ENCODE measurements at regions not wholly inside any gene's neighbourhood (a gene's known extent, or its start where the extent isn't known, plus 50 kb on each side); places are given as distances from the start of the nearest gene placed in this dataset.

DNA sequence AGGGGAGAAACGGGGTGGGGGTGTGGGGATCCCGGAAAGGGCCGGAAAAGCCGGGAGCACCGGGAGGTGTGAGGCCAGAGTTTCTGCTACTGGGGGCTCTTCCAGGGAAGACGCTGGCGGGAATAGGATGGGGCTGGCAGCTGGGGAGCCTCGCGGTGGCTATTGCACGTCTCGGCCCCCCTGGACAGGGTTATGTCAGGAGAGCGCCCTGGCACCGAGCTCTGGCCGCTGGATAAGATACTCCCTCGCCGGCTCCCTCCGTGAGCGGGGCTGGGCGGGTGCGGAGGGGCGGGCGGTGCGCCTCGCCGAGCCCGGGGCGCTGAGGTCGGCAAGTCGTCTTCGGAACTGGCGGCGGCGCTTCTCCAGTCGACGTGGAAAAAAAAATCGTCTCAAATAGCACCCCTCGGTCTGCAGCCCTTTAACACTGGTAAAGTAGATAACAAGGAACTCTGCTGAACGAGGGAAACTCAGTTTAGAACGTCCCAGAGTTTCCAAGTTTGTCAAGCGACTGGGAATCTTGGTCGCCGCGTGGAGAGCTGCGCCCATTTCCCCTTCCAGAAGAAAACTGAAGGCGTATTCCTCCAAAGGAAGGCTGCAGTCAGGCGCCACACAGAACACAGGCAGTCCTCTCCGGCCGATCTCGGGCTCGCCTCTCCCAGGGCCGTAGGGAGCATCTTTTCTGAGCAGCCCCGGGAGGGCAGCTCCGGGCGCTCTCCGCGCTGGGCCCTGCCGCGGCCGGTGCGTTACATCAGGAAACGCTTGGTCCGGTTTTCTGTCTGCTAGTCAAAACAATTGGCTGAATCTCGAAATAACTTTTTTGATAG lies 115.1 kb downstream of the KCNRG start:
- POLR2A ChIA-PET, result no interaction called here
- H3K27ac ChIP-seq (ENCODE audit: extremely low read depth, low read depth, low read length), result no peak overlapping the region
- CTCF ChIA-PET, result no interaction called here
- TF ChIP-seq ZFP3 (tag by site-specific recombination; IDR thresholded peaks at IDR 0.05; ENCODE audit: low read depth) (no peak), TCF7L2 (IDR thresholded peaks at IDR 0.05; ENCODE audit: borderline replicate concordance, low read depth, low read length) (no peak), ZNF580 (tag by site-specific recombination; IDR thresholded peaks at IDR 0.05) (no peak), REPIN1 (tag by site-specific recombination; IDR thresholded peaks at IDR 0.05; ENCODE audit: low read depth) (no peak), ZBTB1 (tag by site-specific recombination; IDR thresholded peaks at IDR 0.05) (no peak), TSHZ1 (tag by site-specific recombination; IDR thresholded peaks at IDR 0.05; ENCODE audit: borderline replicate concordance) (no peak), ZNF585B (tag by site-specific recombination; IDR thresholded peaks at IDR 0.05) (no peak), ZNF148 (tag by site-specific recombination; IDR thresholded peaks at IDR 0.05; ENCODE audit: borderline replicate concordance) (no peak), ZNF302 (tag by site-specific recombination; IDR thresholded peaks at IDR 0.05; ENCODE audit: low read depth) (no peak), ZNF707 (tag by site-specific recombination; IDR thresholded peaks at IDR 0.05) (no peak), ZNF626 (tag by site-specific recombination; IDR thresholded peaks at IDR 0.05) (no peak), PRDM4 (tag by site-specific recombination; IDR thresholded peaks at IDR 0.05) (no peak)
- TF ChIP-seq, protein P1, sequence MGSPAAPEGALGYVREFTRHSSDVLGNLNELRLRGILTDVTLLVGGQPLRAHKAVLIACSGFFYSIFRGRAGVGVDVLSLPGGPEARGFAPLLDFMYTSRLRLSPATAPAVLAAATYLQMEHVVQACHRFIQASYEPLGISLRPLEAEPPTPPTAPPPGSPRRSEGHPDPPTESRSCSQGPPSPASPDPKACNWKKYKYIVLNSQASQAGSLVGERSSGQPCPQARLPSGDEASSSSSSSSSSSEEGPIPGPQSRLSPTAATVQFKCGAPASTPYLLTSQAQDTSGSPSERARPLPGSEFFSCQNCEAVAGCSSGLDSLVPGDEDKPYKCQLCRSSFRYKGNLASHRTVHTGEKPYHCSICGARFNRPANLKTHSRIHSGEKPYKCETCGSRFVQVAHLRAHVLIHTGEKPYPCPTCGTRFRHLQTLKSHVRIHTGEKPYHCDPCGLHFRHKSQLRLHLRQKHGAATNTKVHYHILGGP (tag by site-specific recombination; IDR thresholded peaks at IDR 0.05), result no peak
- TF ChIP-seq, protein P2, sequence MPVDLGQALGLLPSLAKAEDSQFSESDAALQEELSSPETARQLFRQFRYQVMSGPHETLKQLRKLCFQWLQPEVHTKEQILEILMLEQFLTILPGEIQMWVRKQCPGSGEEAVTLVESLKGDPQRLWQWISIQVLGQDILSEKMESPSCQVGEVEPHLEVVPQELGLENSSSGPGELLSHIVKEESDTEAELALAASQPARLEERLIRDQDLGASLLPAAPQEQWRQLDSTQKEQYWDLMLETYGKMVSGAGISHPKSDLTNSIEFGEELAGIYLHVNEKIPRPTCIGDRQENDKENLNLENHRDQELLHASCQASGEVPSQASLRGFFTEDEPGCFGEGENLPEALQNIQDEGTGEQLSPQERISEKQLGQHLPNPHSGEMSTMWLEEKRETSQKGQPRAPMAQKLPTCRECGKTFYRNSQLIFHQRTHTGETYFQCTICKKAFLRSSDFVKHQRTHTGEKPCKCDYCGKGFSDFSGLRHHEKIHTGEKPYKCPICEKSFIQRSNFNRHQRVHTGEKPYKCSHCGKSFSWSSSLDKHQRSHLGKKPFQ (tag by site-specific recombination; IDR thresholded peaks at IDR 0.05), result no peak
- TF ChIP-seq, protein P3, sequence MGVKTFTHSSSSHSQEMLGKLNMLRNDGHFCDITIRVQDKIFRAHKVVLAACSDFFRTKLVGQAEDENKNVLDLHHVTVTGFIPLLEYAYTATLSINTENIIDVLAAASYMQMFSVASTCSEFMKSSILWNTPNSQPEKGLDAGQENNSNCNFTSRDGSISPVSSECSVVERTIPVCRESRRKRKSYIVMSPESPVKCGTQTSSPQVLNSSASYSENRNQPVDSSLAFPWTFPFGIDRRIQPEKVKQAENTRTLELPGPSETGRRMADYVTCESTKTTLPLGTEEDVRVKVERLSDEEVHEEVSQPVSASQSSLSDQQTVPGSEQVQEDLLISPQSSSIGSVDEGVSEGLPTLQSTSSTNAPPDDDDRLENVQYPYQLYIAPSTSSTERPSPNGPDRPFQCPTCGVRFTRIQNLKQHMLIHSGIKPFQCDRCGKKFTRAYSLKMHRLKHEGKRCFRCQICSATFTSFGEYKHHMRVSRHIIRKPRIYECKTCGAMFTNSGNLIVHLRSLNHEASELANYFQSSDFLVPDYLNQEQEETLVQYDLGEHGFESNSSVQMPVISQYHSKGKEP (tag by site-specific recombination; IDR thresholded peaks at IDR 0.05), result no peak
- TF ChIP-seq, protein P4, sequence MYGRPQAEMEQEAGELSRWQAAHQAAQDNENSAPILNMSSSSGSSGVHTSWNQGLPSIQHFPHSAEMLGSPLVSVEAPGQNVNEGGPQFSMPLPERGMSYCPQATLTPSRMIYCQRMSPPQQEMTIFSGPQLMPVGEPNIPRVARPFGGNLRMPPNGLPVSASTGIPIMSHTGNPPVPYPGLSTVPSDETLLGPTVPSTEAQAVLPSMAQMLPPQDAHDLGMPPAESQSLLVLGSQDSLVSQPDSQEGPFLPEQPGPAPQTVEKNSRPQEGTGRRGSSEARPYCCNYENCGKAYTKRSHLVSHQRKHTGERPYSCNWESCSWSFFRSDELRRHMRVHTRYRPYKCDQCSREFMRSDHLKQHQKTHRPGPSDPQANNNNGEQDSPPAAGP (tag by site-specific recombination; IDR thresholded peaks at IDR 0.05), result no peak
- TF ChIP-seq, protein P5, sequence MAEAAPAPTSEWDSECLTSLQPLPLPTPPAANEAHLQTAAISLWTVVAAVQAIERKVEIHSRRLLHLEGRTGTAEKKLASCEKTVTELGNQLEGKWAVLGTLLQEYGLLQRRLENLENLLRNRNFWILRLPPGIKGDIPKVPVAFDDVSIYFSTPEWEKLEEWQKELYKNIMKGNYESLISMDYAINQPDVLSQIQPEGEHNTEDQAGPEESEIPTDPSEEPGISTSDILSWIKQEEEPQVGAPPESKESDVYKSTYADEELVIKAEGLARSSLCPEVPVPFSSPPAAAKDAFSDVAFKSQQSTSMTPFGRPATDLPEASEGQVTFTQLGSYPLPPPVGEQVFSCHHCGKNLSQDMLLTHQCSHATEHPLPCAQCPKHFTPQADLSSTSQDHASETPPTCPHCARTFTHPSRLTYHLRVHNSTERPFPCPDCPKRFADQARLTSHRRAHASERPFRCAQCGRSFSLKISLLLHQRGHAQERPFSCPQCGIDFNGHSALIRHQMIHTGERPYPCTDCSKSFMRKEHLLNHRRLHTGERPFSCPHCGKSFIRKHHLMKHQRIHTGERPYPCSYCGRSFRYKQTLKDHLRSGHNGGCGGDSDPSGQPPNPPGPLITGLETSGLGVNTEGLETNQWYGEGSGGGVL (tag by site-specific recombination; IDR thresholded peaks at IDR 0.05), result no peak

More for the DNA sequence above, 115.1 kb downstream of the KCNRG start:
- Histone ChIP-seq H3K9me3 (ENCODE audit: control insufficient read depth, insufficient read depth, low read depth, low read length) (no peaks in the 10 kb centered on the region), H3K36me3 (ENCODE audit: control insufficient read depth in 2 of 2, insufficient read depth in 1 of 2, low read length in 2 of 2) (no peaks in the 10 kb centered on the region), H3K4me1 (ENCODE audit: control insufficient read depth, insufficient read depth, low read length) (no peaks in the 10 kb centered on the region), H3K4me3 (ENCODE audit: low read depth, low read length) (peak overlapping the region; percentile 12)

All from HEK293 (cell line).